Transverse colon (tissue), 4 donors: ENCODE measurements at regions not wholly inside any gene's neighbourhood (a gene's known extent, or its start where the extent isn't known, plus 50 kb on each side); places are given as distances from the start of the nearest gene placed in this dataset.

Experiments
- DNase-seq: peaks from one replicate; pipeline ENCODE4 v3.0.0-alpha.2; 2019
- H3K27ac ChIP-seq, 4 donors: fragments of 200-600 bp; sonication (generic); 2 replicates each; pipeline ENCODE4 v1.5.1; 2016 to 2018; ENCODE audit warnings: inconsistent platforms in 4 of 4
- H3K27me3 ChIP-seq: fragments of 200-600 bp; sonication (generic); 2 replicates; pipeline ENCODE4 v1.5.1; 2017; ENCODE audit warnings: inconsistent platforms
- H3K36me3 ChIP-seq, 4 donors: fragments of 200-600 bp; sonication (generic); 2 replicates each; pipeline ENCODE4 v1.5.1; 2017 to 2019; ENCODE audit warnings: inconsistent platforms in 4 of 4
- H3K4me1 ChIP-seq, 4 donors: fragments of 200-600 bp; sonication (generic); 2 replicates each; pipeline ENCODE4 v1.5.1; 2017 to 2020; ENCODE audit warnings: inconsistent platforms in 4 of 4
- H3K4me3 ChIP-seq, 4 donors: fragments of 200-600 bp; sonication (generic); 1 replicate in 1 of 4; 2 replicates in 3 of 4; pipeline versions ENCODE4 v1.5.1 to v1.6.1; 2017 to 2019; ENCODE audit warnings: inconsistent platforms in 4 of 4
- H3K9me3 ChIP-seq, 2 donors: fragments of 200-600 bp; sonication (generic); 2 replicates each; pipeline ENCODE4 v1.5.1; 2017 to 2019; ENCODE audit warnings: inconsistent platforms in 2 of 2
- EP300 ChIP-seq: sonication (generic); formaldehyde crosslinking; IDR thresholded peaks from one replicate; pipeline ENCODE4 v1.6.1; 2017; ENCODE audit warnings: antibody characterized with exemption, low read depth
- POLR2A ChIP-seq: fragments of 450-650 bp; IDR thresholded peaks from one replicate; pipeline ENCODE4 v1.6.1; 2016; ENCODE audit warnings: antibody characterized with exemption, mild to moderate bottlenecking, moderate library complexity
- POLR2AphosphoS5 ChIP-seq, 3 donors: sonication (generic); formaldehyde crosslinking; IDR thresholded peaks; one replicate each; pipeline ENCODE4 v1.6.1; 2016; ENCODE audit warnings: antibody characterized with exemption in 3 of 3
- WGBS, 2 donors: methylation state at CpG; one replicate each; pipeline ENCODE4 v1.1.5; 2018; ENCODE audit warnings: low coverage in 1 of 2; 5-methylcytosine and 5-hydroxymethylcytosine counted together
- in situ Hi-C, 4 donors: fragments of 200-750 bp; cut with MboI; loops; one replicate each; pipeline versions ENCODE4 v1.15.0 to v1.15.1; 2017; ENCODE audit warnings: low sequenced_read_pairs in 3 of 4, low pct_ligation_motif_present in 1 of 4, low pct_unique_long_range_greater_than_20kb in 1 of 4
- intact Hi-C: fragments of 100-400 bp; cut with DNase I; formaldehyde crosslinking; loops from one replicate; pipeline ENCODE4 v1.15.1; 2023; ENCODE audit warnings: low total_unique reads
- TF ChIP-seq, protein P1 (sequence below), 5 experiments: fragments of 200-600 bp in 3 of 5; fragments of 450-650 bp in 2 of 5; sonication (generic) in 3 of 5; IDR thresholded peaks; 1 replicate in 2 of 5; 2 replicates in 3 of 5; pipeline ENCODE4 v1.5.1; 2016 to 2017; ENCODE audit warnings: antibody characterized with exemption in 5 of 5, inconsistent platforms in 3 of 5, mild to moderate bottlenecking in 2 of 5, moderate library complexity in 1 of 5

DNA sequence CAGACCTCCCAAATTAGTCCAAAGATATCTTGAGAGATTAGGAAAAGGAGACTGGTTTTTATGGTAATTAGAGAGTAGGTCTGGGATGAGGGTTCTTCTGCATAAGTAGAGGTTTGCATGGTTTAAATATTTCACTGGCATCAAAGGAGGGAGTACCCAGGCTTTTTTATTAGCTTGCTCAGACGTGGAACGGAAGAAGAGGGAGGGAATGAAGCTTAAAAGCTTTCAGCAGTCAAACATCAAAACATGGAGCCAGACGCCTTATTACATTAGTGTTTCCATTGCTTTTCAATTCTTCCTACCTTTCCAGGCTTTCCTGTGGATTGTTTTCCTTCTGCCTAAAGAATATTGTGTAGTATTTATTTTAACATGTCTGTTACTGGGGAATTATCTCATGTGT, 342.1 kb upstream of the SOX2 start:
- WGBS, 2 donors = 11 to 26% methylated on average over 1 to 3 of the region's 3 CpGs
- no peak for TF ChIP-seq EP300
- no peak for TF ChIP-seq POLR2A
- TF ChIP-seq, protein P1, sequence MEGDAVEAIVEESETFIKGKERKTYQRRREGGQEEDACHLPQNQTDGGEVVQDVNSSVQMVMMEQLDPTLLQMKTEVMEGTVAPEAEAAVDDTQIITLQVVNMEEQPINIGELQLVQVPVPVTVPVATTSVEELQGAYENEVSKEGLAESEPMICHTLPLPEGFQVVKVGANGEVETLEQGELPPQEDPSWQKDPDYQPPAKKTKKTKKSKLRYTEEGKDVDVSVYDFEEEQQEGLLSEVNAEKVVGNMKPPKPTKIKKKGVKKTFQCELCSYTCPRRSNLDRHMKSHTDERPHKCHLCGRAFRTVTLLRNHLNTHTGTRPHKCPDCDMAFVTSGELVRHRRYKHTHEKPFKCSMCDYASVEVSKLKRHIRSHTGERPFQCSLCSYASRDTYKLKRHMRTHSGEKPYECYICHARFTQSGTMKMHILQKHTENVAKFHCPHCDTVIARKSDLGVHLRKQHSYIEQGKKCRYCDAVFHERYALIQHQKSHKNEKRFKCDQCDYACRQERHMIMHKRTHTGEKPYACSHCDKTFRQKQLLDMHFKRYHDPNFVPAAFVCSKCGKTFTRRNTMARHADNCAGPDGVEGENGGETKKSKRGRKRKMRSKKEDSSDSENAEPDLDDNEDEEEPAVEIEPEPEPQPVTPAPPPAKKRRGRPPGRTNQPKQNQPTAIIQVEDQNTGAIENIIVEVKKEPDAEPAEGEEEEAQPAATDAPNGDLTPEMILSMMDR (IDR thresholded peaks at IDR 0.05) = no peak
- TF ChIP-seq POLR2AphosphoS5 (IDR thresholded peaks at IDR 0.05) = no peak
- H3K36me3 ChIP-seq = no peaks in the 10 kb centered on the region
- H3K4me3 ChIP-seq = no peak overlapping the region
- no peak overlapping the region for H3K27ac ChIP-seq
- no peaks in the 10 kb centered on the region for H3K4me1 ChIP-seq
- H3K9me3 ChIP-seq = no peaks in the 10 kb centered on the region
- in situ Hi-C loops (no loop called here), intact Hi-C loops (no loop called here)
- no peaks in the 10 kb centered on the region for H3K27me3 ChIP-seq
- no peak for DNase-seq

DNA sequence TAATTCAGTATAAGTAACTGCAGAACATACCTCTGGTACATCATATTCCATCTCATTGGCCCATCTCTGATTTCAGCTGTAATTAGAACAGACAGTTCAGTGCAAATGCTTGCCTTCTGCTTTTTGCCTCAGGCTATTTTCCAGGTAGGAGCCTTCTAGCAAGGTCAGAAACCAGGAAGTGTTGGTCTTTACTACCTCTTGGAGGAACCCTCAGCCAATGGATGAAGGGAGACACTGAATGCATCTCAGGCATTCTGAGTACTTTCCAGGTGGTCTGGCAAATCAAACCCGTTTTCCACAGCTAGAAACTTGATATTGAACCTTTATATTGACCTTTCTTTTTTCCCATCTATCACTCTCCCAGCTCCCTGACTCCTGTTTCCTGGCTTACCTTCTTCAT, 348.5 kb upstream of the SOX2 start:
- no peak for DNase-seq
- in situ Hi-C loops (no loop called here), intact Hi-C loops (no loop called here)
- no peaks in the 10 kb centered on the region for H3K4me1 ChIP-seq
- TF ChIP-seq POLR2AphosphoS5 (IDR thresholded peaks at IDR 0.05) (no peak), POLR2A (no peak), EP300 (no peak)
- TF ChIP-seq, protein P1 (IDR thresholded peaks at IDR 0.05) = no peak
- H3K4me3 ChIP-seq = no peak overlapping the region
- H3K36me3 ChIP-seq = no peaks in the 10 kb centered on the region
- H3K27me3 ChIP-seq = no peaks in the 10 kb centered on the region
- no peak overlapping the region for H3K27ac ChIP-seq
- WGBS, 2 donors = 0 to 26% methylated on average over 1 of the region's 1 CpG
- H3K9me3 ChIP-seq = no peaks in the 10 kb centered on the region

DNA sequence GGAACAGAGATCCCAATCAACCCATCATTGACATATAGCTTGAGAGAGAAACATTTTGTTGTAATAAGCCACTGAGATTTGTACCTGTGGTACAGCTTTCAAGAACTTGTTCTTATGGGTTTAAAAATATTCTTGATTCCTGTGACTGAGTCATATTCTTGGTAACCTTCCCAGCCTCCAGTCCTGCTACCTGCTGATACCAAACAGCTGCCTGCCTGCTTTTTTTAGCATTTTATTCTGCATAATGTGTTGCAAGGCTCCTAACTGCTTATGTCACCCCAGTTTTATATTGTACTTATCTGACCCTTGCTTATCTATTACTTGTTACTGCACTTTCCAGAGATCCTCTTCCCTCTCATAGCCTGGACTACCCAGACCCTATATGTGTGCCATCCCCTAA, 349.3 kb upstream of the SOX2 start:
- in situ Hi-C loops = no loop called here
- no peak for TF ChIP-seq POLR2A
- TF ChIP-seq POLR2AphosphoS5 (IDR thresholded peaks at IDR 0.05) = no peak
- no peak for TF ChIP-seq EP300
- TF ChIP-seq, protein P1 (IDR thresholded peaks at IDR 0.05) = no peak
- no peak for DNase-seq

DNA sequence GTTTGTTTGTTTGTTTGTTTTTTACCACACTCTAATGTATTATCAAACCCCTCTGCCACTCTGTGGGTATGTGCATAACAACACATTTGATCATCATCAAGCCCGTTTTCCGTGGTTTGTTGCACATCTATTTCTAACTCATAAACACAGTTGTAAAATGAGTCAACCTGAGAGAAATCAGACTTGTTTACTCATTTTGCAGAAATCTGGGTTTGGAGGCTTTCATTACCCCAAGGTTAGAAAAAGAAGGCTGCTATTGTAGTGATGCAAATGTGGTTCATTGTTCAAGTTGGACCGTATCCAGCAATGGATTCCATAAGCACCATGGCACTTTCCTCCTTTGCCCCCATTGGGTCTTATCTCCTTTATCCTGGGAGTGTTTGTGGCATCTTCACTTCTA, 353.2 kb upstream of the SOX2 start:
- Histone ChIP-seq H3K4me1 (no peaks in the 10 kb centered on the region), H3K27ac (no peak overlapping the region), H3K36me3 (no peaks in the 10 kb centered on the region), H3K4me3 (no peak overlapping the region), H3K27me3 (no peaks in the 10 kb centered on the region), H3K9me3 (no peaks in the 10 kb centered on the region)
- intact Hi-C loops = no loop called here
- 57 to 90% methylated on average over 3 of the region's 3 CpGs for WGBS, 2 donors
- in situ Hi-C loops = no loop called here
- TF ChIP-seq EP300 (no peak), POLR2A (no peak), POLR2AphosphoS5 (IDR thresholded peaks at IDR 0.05) (no peak)
- TF ChIP-seq, protein P1 (IDR thresholded peaks at IDR 0.05) = no peak
- DNase-seq = no peak

More for the DNA sequence above, 349.3 kb upstream of the SOX2 start:
- H3K36me3 ChIP-seq = no peaks in the 10 kb centered on the region
- H3K27ac ChIP-seq = no peak overlapping the region
- no peaks in the 10 kb centered on the region for H3K27me3 ChIP-seq
- H3K4me3 ChIP-seq = no peak overlapping the region
- no peaks in the 10 kb centered on the region for H3K9me3 ChIP-seq
- intact Hi-C loops = no loop called here
- H3K4me1 ChIP-seq = no peaks in the 10 kb centered on the region
